HG02870 (cell line): ENCODE measurements at regions not wholly inside any gene's neighbourhood (a gene's known extent, or its start where the extent isn't known, plus 50 kb on each side); places are given as distances from the start of the nearest gene placed in this dataset.
"Not testable (repeated sequence)": the region's sequence is repeated elsewhere in the genome, so short reads cannot be mapped to it uniquely, and the experiment has no call there.

Experiments used
- ATAC-seq: cut with Tn5 transposase; IDR thresholded peaks from one replicate; pipeline ENCODE4 v1.9.1; 2021; ENCODE audit warnings: mild to moderate bottlenecking, moderate library complexity; ENCODE audit not compliant: unreplicated experiment

DNA sequence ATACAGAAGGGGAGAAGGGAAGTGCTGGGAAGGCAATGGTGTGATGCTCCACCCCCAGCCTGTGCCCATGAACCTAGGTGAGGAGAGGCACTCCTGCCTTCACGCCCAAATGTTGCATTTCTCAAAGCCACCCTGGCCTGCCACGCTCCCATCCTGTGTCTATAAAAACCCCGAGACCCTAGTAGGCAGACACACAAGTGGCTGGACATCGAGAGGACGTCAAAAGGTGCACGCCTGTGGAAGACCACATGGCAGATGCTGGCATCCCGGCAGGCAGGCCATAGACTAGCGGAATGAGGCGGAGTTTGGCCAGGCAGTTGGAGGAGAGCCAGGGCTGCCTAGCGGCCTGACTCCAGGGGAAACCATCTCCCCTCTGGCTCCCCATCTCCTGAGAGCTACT lies 1168.5 kb upstream of the ADGRL2 start:
- ATAC-seq: no peak

DNA sequence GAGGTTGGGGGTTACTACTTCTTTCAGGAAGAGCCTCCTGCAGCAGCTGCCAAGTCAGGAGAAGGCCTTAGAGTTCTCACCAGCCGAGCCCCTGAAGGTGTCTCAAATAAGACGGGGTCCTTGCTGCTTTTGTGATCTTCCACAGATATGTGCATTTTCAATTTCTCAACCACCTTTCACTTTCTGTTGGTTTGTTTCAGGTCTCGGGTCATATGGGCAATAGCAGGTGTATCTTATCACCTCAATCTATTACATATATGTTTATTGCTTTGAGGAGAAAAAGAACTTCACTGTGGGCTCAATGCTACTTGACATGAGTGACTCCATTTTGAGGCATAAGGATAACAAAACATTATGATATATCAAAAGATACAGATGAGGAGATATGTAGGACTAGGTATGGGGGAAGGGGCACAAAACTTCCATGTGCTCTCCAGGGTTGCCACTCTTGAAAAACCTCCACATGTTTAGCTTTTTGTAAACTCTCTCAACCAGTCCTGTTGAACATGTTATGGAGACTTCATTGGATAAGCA lies 1171.4 kb upstream of the ADGRL2 start:
- no peak for ATAC-seq

DNA sequence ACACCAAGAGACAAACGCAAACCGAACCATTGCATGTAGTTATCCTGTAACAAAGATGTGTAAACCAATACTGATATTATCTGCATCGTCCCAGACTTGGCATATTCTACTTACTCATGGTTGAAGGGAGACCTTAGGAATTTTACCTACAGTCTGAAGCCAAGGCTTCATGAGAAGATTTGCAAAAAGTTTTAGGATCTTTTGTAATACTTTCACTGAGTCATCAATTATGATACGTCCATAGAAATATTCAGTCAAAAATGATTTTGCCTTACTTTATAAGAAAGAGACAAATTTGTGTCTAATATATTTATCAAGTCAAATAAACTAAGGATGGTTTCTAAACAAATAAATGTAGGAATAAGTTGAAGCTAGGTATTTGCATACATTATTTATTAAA lies 1176.1 kb upstream of the ADGRL2 start:
- ATAC-seq: no peak

DNA sequence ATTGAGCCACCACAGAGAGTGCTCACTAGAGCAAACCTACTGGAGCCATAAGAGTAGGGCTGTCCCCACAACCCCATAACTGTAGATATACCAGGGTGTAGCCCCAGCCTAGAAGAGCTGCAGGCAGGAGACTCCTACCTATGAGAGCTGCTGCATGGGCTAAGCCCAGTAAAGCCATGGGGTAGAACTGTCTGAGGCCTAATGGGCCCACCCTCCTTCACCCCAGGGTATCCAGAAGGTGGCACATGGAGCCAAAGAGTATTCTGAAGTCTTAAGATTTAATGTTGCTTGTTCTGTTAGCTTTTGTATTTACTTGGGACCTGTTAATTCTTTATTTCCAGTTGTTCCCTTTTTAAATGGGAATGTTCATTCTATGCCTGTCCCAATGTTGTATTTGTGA lies 1193.7 kb upstream of the ADGRL2 start:
- no peak for ATAC-seq

DNA sequence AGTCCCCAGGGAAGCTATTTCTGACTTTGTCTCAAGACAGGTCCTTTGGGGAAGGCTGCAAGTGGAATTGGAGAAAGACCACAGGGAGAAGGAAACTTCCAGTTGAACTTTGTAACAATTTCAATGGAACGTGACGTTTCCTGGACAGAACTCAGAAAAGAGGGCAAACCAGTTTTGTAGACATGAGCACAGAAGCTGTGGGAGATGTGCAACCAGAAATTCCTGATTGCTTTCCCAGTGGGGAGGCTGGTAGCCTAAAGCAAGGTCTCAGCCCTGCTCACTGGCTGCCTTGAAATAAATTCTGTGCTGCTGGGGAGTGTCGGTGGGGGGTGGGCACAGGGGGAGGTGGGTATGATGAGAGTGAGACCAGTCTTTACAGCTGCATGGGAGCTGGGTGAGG lies 1206.7 kb upstream of the ADGRL2 start:
- ATAC-seq: no peak

DNA sequence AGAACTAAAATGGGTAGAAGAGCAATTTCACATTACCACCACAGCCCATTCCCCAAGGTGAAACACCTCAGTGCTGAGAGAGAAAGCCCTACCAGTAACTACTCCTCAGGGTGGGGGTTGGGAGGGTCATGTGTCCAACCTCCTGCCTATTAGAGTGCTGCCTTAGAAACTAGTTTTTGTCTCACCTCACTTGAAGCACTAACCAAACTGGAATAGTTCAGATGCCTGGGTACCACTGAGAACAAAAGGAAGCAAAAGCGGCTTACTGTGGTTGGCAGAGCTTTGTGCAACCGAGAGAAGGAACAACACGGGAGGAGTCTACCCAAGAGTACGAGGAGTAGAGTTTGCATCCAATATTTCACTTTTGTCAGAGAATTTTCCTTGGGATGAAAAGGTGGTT lies 1207.5 kb upstream of the ADGRL2 start:
- no peak for ATAC-seq

DNA sequence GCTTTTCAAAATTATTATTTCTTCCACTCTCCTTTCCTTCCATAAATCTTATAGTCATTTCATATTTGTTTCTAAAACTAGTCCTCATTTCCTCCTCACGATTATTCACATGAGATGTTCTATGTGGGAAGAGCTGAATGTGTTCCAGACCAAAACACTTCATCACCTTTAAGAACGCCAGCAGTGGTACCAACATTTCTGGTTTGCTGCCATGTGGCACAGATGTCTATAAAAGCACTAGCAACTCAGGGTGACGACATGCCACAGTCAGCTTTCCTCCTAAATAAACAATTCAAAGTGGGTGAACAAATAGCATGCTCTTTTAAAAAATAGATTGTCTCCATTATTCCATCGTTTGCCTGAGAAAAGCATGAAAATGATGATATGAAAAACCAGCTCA lies 1217.8 kb upstream of the ADGRL2 start:
- ATAC-seq: no peak

DNA sequence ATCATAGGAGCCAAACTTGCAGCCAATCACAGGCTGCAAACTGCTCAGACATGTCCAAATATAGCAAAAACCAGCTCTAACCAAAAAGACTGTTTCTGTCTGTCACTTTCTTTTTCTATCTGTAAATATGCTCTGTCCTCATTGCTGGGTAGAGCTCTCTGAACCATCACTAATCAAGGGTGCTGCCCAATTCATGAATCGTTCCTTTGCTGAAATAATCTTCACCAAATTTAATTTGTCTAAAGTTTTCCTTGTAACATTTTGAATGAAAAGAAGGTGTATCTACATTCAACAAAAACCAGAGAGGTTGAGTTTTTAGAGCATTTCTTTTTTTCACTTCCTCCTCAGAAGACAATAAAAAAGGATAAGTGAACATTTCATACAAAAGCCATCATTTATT lies 1221.7 kb upstream of the ADGRL2 start:
- ATAC-seq: no peak

DNA sequence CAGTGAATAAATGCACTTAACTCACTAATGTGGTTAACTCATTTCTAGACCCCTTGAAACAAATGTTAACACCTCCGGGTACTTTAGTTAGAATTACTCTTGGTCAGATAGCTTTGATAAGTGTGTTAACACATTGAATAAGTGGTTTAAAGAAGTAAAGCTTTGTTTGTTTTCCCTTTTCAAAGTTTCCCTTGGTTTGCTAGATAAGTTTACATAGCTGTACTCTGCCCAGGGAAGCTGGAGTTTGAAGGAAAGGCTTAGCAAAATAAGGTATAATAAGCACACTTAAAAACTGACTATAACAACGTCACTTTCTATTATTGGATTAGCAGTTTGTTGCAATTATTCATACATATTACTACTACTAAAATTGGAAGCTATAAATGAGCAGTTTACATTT lies 1233.9 kb upstream of the ADGRL2 start:
- ATAC-seq: no peak

DNA sequence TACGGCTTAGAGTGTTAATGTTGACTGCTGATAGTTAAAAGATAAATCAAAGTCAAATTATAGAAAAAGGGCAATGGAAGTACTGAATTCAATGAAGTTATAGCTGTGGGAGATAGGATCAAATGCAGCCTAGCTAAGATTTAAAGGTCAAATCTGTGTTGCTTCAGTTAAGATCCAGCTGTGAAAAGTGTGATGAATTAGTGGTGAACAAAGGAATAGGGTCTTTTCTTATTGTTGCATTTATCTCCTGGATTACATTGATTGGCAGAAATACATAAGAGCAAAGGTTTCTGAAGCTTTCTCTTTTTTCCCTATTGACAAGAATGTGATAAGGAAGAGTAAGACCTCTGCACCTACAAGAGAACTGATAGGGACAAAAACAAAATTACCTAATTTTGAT lies 1234.6 kb upstream of the ADGRL2 start:
- no peak for ATAC-seq

DNA sequence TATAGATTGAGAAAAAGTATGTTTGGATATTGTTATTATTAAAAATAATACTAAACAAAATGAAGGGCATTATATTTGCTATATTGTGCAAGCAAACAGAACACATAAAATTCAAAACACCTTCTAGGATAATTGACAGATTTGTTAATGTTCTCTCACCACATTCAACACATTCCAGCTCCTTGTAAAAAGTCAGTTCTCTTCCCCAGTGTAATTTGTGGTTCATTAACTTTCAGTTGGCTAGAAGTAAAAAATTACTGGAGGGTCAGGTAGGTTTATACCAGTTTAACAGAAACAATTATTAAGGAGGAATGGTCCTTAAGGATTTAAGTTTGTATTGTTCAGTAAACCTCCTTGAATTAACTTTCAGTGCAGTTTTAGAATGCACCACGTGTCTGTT lies 1235.3 kb upstream of the ADGRL2 start:
- no peak for ATAC-seq

DNA sequence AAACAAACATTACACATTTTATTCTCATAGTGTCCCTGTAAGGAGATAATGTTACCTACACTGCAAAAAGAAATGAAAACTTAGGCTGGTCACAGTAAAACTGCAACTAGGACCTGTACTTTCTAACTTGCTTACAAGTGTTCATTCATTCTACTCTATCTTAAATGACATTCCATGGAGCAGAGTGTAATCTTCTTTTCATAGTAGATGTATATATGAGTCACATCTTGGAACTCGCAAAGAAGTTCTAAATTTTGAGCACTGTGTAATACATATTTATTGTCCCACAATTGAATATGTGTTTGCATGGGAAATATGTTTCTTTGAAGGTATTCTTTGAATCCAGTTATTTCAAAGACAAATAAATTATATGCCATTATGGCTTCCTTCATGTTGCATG lies 1258.5 kb upstream of the ADGRL2 start:
- no peak for ATAC-seq

DNA sequence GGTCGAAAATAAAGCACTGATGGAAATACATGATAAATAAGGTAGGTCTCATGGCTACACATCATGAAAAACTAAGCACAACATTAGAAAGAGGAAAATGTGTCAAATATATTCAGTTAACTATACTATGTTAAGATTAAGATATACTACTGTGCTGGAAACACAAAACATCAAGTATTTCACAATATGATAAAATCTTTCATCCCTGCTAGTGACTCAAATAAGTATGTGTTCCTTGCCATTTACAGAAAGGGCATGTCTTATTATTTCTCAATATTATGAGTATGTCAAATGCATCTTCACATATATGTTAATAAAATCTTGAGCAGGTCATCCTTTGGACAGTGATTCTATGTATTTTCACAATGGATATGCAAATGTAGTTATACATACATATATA lies 1260.1 kb upstream of the ADGRL2 start:
- no peak for ATAC-seq

DNA sequence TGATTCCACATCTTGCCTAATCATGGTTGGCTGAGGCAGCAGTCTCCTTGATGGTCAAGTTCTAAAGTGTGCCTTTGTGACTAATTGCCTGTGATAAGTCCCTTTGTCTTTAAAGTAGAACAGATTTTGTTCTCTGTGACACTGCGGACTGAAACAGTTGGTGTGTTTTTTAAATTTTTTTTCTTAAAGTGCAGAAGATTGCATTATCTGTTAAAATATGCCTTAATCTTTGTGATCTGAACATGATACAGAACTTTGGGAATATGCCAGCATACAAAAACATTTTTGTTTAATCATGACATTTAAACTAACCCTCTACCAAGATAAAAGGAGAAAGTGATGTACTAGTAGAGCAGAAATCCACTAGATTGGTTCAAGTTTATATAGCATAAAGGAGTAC lies 1260.6 kb upstream of the ADGRL2 start:
- no peak for ATAC-seq

DNA sequence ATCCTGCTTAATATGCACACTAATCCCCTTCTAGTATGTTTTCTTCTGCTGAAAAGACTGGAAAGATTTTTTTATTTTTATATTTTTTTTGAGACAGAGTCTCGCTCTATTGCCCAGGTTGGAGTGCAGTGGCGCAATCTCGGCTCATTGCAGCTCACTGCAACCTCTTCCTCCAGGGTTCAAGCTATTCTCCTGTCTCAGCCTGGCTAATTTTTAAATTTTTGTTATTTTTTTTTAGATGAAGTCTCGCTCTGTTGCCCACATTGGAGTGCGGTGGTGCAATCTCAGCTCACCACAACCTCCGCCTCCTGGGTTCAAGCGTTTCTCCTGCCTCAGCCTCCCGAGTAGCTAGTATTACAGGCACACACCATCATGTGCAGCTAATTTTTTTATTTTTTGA lies 1261.4 kb upstream of the ADGRL2 start:
- not testable (repeated sequence) for ATAC-seq

DNA sequence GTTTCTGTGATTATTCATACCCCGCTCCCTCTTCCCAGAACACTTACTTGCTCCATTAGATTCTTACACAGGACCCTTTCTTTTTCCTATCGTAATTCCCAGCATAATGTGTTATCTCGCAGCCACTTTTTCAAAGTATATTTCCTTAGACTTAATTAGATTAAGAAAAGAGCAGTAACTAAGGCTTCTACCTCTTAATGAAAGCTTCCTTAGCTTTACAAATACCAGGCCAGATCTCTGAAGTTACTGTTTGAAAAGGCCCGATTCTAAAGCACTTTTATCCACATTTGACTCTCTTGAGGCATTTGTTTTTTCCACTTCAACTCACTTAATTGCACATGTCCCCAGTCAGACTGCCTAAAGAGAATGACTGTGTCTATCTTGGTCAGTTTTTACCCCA lies 1264.3 kb upstream of the ADGRL2 start:
- ATAC-seq: no peak

DNA sequence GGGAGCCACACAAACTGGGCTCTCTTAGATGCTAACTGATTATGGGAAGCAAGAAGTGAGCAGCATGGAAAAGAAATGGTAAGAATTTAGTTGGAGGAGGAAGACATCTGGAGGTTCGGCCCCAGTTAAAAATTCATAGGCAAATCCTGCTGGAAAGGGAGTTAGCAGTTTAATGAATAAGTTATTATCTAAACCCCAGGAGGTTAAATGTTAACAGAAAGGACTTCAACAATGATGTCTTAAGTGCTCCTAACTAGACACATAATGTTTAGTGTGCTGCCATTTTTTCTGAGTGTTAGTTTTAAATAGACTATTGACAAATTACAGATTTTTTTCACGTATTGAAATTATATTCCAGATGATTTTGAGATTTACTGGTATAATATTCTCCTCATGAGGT lies 1265.3 kb upstream of the ADGRL2 start:
- no peak for ATAC-seq

DNA sequence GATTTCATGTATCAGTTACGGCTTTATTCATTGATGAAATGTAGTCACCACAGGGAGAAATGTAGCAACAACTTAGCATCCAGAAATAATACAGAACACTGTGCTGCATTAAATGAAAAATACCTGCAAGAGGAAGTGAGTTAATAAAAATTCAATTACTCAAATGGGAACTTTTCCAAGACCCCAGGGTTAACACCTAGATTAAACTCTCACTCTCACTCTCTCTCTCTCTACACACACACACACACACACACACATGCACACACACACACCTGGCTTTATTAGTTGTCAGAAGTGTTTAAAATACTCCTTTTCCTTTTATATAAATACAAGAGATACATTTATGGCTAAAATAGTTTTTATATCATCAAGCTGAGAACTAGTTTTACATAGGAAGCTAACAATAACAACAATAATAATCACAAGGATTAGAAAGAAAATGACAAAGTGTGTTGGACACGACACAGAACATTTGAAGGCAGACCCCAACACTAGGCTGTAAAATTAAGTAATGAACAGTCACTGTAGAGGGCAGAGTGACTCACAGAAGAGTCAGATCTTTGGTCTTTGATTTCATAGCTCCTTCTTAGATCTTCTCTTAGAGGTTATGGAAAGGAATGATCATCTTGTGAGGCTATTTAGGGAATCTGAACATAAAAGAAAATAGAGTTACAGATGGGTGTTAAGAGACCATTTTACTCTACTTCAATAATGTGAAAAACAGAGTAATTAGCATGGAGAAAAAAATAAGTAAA lies 1266.0 kb upstream of the ADGRL2 start:
- no peak for ATAC-seq

DNA sequence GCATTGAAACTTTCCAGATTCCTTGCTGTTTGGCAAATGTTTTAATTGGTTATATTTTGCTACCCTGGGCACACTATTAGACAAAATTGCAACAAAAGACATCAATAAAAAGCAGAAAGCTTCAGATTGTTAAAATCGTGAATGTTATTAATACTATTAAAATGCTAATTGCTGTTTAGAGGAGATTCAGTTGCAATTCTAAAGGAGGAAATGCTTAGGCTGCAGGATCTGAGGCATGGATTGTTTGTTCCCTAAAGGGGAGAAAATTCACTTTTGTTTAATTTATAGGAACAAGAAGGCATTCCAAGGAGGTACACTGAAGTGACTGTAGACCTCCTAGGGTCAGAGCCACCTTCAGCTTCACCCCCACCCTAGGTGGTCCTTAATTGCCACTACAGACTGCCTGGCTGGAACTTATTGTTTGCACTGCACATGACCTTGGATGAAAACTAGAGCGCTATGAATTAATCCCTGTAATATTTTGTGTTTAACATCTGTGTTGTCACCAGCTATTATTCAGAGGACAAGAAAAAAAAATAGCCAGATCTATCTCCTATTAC lies 1266.9 kb upstream of the ADGRL2 start:
- ATAC-seq: no peak

DNA sequence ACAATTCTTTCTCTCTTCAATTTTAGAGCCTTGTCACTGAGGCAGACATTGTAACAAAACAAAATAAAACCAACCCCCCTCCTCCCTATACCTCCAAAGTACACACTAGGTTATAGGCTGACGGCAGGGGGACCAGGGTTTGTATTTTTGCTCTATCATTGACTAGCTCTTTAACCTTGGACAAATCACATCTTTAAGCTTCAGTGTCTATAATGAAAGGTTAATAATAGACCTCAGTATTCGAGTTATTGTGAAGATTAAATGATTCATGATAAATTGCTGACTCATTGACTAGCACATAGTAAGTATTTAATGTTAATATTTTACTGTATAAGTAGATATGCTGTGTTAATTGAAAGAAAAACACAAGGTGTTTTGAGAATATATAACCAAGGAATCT lies 1267.6 kb upstream of the ADGRL2 start:
- no peak for ATAC-seq

DNA sequence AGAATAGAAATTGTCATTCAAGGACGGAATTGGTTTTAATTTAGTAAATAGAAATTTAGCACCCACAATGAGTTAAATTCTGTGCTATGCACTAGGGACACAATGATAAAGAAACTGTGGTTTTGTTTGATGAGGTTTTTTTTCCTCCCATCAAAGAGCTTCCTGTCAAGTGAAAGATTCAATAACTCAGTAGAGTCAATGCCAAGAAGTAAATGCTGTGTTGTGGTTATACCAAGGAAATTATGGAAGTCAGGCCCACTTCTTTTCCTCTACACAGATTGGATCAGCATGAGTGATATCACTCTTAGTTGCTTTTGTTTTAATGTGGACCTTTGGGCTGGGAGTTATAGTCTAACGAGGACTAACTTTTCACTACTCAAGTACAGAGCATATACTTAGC lies 1269.6 kb upstream of the ADGRL2 start:
- ATAC-seq: no peak

DNA sequence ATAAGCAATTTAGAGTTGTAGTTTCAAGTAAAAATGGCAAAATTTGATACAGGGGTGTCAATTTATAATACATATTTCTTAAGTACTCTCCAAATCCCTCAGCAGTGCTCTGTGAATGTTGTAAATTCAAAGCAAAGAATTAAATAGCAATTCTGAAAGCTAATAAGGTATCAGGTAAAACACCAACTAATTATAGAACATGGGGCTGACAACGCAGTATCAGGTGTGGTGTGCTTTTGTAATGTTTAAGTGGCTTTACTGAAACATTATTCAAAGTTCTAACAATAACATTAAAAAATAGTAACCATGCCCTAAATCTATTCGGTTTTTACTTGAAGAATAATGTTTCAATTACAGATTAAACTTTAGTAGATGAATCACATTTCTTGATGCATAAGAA lies 1271.2 kb upstream of the ADGRL2 start:
- ATAC-seq: no peak

DNA sequence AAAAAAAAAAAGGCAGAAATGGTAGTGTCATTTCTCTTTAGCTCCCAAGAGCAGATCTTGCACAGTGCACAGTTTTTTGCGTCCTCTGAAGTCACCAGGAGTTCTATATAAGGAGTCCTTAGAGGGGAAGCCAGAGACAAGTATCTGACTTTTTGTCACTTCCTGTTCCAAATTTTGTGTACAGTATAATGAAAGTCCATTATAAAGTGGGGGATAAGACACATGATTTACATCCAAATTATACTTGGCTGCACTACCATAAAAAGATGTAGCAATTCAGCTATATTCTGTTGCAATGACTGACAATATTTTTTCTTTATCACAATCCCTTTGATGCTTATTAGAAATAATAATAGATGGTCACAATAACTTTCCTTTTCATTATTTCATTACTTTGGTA lies 1276.9 kb upstream of the ADGRL2 start:
- no peak for ATAC-seq
